Fibroblast of villous mesenchyme (primary cell): ENCODE measurements at regions not wholly inside any gene's neighbourhood (a gene's known extent, or its start where the extent isn't known, plus 50 kb on each side); places are given as distances from the start of the nearest gene placed in this dataset.

Experiments used
- DNase-seq: peaks from one replicate; pipeline ENCODE4 v3.0.0-alpha.2; 2010; ENCODE audit warnings: low read depth
- H3K4me3 ChIP-seq: 2 replicates; pipeline ENCODE4 v1.5.1; 2011; ENCODE audit warnings: low read depth, mild to moderate bottlenecking, low read length
- TF ChIP-seq, protein P1 (sequence below): IDR thresholded peaks from 2 replicates; pipeline ENCODE4 v1.5.1; 2012; ENCODE audit warnings: low read depth, mild to moderate bottlenecking, low read length; ENCODE audit not compliant: insufficient read depth

DNA sequence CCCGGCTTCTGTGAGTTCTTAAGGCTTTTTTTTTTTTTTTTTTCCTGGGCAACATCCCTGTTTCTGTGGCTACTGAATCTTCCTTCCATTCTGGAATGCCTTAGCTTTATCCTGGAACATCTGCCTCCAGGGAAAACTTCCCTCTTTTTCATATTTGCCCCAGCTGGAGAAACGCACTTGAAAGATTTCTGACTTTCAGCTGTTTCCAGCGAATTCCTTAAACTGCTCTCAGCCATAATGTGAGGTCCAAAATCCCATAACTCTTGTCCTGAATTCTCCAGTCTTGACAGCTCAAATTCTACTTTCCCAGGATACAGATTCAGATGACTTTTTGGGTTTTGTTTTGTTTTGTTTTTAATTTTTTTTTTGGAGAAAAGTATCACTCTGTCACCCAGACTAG is 263.6 kb upstream of the AUTS2 start:
- DNase-seq: no peak
- no peak overlapping the region for H3K4me3 ChIP-seq
- TF ChIP-seq, protein P1, sequence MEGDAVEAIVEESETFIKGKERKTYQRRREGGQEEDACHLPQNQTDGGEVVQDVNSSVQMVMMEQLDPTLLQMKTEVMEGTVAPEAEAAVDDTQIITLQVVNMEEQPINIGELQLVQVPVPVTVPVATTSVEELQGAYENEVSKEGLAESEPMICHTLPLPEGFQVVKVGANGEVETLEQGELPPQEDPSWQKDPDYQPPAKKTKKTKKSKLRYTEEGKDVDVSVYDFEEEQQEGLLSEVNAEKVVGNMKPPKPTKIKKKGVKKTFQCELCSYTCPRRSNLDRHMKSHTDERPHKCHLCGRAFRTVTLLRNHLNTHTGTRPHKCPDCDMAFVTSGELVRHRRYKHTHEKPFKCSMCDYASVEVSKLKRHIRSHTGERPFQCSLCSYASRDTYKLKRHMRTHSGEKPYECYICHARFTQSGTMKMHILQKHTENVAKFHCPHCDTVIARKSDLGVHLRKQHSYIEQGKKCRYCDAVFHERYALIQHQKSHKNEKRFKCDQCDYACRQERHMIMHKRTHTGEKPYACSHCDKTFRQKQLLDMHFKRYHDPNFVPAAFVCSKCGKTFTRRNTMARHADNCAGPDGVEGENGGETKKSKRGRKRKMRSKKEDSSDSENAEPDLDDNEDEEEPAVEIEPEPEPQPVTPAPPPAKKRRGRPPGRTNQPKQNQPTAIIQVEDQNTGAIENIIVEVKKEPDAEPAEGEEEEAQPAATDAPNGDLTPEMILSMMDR: no peak

DNA sequence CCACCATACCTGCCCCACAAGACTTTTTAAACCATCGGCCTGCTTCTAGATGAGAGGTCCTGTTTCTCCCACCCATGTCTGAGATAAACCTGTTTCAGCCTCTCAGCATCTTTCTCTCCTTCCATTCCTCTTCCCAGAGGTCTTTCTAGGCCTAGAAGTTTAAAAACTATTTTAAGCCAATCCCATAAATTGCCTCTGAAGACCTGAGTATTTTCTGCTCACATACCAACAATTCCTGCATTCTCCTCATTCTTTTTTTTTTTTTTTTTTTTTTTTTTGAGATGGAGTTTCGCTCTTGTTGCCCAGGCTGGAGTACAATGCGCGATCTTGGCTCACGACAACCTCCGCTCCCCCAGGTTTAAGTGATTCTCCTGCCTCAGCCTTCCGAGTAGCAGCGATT is 262.9 kb upstream of the AUTS2 start:
- DNase-seq: no peak
- no peak overlapping the region for H3K4me3 ChIP-seq
- TF ChIP-seq, protein P1: no peak

DNA sequence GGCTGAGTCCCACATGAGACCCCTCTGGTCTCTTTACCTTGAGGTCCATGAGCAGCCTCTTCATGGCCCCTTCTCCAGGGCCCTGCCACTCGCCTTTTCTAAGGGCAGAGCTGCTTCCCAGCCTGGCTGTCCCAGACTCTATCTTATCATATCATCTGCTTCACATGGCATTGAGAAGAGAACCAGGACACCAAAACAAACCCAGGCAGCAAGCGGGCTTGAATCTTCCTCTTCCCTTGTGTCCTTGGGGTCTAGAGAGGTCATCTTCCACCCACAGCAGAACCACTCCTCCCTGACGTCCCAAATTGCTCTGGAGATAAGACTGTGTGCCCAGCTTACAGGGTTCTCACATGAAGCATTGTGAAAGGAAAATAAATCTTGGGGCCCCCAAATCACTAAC is 261.3 kb upstream of the AUTS2 start:
- no peak overlapping the region for H3K4me3 ChIP-seq
- DNase-seq: no peak
- TF ChIP-seq, protein P1: no peak

GRCh38 chr7:69338144-69338543 is 260.1 kb upstream of the AUTS2 start:
- TF ChIP-seq, protein P1: no peak
- no peak for DNase-seq
- H3K4me3 ChIP-seq: no peak overlapping the region

- DNase-seq: no peak
These were observed 257.0 kb upstream of the AUTS2 start for GRCh38 chr7:69341288-69341687.

GRCh38 chr7:69342154-69342884 is 256.0 kb upstream of the AUTS2 start:
- DNase-seq: no peak
- no peak overlapping the region for H3K4me3 ChIP-seq
- TF ChIP-seq, protein P1: no peak

More at GRCh38 chr7:69341288-69341687, 257.0 kb upstream of the AUTS2 start:
- TF ChIP-seq, protein P1: no peak
- H3K4me3 ChIP-seq: no peak overlapping the region

- H3K4me3 ChIP-seq: no peak overlapping the region
- no peak for DNase-seq
- TF ChIP-seq, protein P1: no peak
These were observed 249.0 kb upstream of the AUTS2 start for GRCh38 chr7:69349291-69349690.
